Lower leg skin (tissue), 3 donors: ENCODE measurements at regions not wholly inside any gene's neighbourhood (a gene's known extent, or its start where the extent isn't known, plus 50 kb on each side); places are given as distances from the start of the nearest gene placed in this dataset.

Source experiments
- CTCF ChIP-seq, 3 donors: fragments of 450-650 bp; IDR thresholded peaks; one replicate each; pipeline ENCODE4 v1.5.1; 2016; ENCODE audit warnings: antibody characterized with exemption in 3 of 3, mild to moderate bottlenecking in 3 of 3, moderate library complexity in 2 of 3
- POLR2A ChIP-seq, 2 donors: fragments of 450-650 bp; IDR thresholded peaks; one replicate each; pipeline ENCODE4 v1.6.1; 2016 to 2017; ENCODE audit warnings: antibody characterized with exemption in 2 of 2, mild to moderate bottlenecking in 1 of 2, moderate library complexity in 1 of 2

- no peak for TF ChIP-seq CTCF (IDR thresholded peaks at IDR 0.05)
- no peak for TF ChIP-seq POLR2A (IDR thresholded peaks at IDR 0.05)
Observed at GRCh38 chr20:24828992-24829648, 119.9 kb upstream of the CST7 start.
